Inflammatory macrophage (primary cell): ENCODE measurements at regions not wholly inside any gene's neighbourhood (a gene's known extent, or its start where the extent isn't known, plus 50 kb on each side); places are given as distances from the start of the nearest gene placed in this dataset.

Source experiments
- DNase-seq, 2 donors: peaks; one replicate each; pipeline ENCODE4 v3.0.0-alpha.2; 2020 to 2022

- DNase-seq, result no peak
Observed at GRCh38 chr2:75277111-75277510, 77.8 kb upstream of the TACR1 start.

- DNase-seq, result no peak
Observed at GRCh38 chr2:75276093-75277029, 77.0 kb upstream of the TACR1 start.

GRCh38 chr2:75274936-75275335, 75.6 kb upstream of the TACR1 start:
- no peak for DNase-seq

- no peak for DNase-seq
Observed at GRCh38 chr2:75268112-75268511, 68.8 kb upstream of the TACR1 start.

- no peak for DNase-seq
Observed at GRCh38 chr2:75261923-75262322, 62.6 kb upstream of the TACR1 start.

GRCh38 chr2:75260946-75261345, 61.6 kb upstream of the TACR1 start:
- no peak for DNase-seq

- no peak for DNase-seq
Observed at GRCh38 chr2:75258620-75259019, 59.3 kb upstream of the TACR1 start.

- DNase-seq, result no peak
Observed at GRCh38 chr2:75256485-75256884, 57.2 kb upstream of the TACR1 start.

GRCh38 chr2:75253526-75253925, 54.2 kb upstream of the TACR1 start:
- no peak for DNase-seq

- DNase-seq, result no peak
Observed at GRCh38 chr2:75251896-75252295, 52.6 kb upstream of the TACR1 start.
